ENCODE measurements at regions not wholly inside any gene's neighbourhood (a gene's known extent, or its start where the extent isn't known, plus 50 kb on each side); places are given as distances from the start of the nearest gene placed in this dataset.

GRCh38 chr4:54933579-54933978 lies 191.8 kb downstream of the KDR start:
- Histone ChIP-seq H3K9ac (no peak overlapping the region), H3K27me3 (no peaks in the 10 kb centered on the region), H3K4me3 (no peak overlapping the region), H3K27ac (no peak overlapping the region), H3K4me1 (peaks cover 44% of the 10 kb centered on the region), H4K20me1 (no peaks in the 10 kb centered on the region), H3K9me3 (no peaks in the 10 kb centered on the region), H3K36me3 (no peaks in the 10 kb centered on the region), H3K4me2 (no peak overlapping the region)
- TF ChIP-seq Cebpa-rat (IDR thresholded peaks at IDR 0.05): no peak

GRCh38 chr4:54930226-54930625 lies 195.2 kb downstream of the KDR start:
- TF ChIP-seq Cebpa-rat (IDR thresholded peaks at IDR 0.05): no peak
- Histone ChIP-seq H4K20me1 (no peaks in the 10 kb centered on the region), H3K4me1 (peaks cover 38% of the 10 kb centered on the region), H3K27ac (peak overlapping the region; percentile 38; the same call in 1 of the 2 replicates), H3K36me3 (no peaks in the 10 kb centered on the region), H3K9ac (no peak overlapping the region; the same call in 1 of the 2 replicates), H3K4me3 (no peak overlapping the region), H3K4me2 (peak overlapping the region; percentile 62), H3K27me3 (no peaks in the 10 kb centered on the region), H3K9me3 (peaks cover 23% of the 10 kb centered on the region)

- Histone ChIP-seq H3K9me3 (peaks cover 31% of the 10 kb centered on the region), H3K4me2 (peak overlapping the region; percentile 62), H3K9ac (no peak overlapping the region), H3K27ac (no peak overlapping the region), H3K4me1 (peaks cover 31% of the 10 kb centered on the region), H3K4me3 (no peak overlapping the region), H3K27me3 (no peaks in the 10 kb centered on the region), H3K36me3 (no peaks in the 10 kb centered on the region), H4K20me1 (no peaks in the 10 kb centered on the region)
- no peak for TF ChIP-seq Cebpa-rat (IDR thresholded peaks at IDR 0.05)
Observed at GRCh38 chr4:54929459-54929858, 195.9 kb downstream of the KDR start.

- H3K9me3 ChIP-seq: peaks cover 44% of the 10 kb centered on the region
- H3K27me3 ChIP-seq: no peaks in the 10 kb centered on the region
- no peaks in the 10 kb centered on the region for H4K20me1 ChIP-seq
- no peak overlapping the region for H3K27ac ChIP-seq
- H3K36me3 ChIP-seq: no peaks in the 10 kb centered on the region
- peaks cover 10% of the 10 kb centered on the region for H3K4me1 ChIP-seq
- H3K4me2 ChIP-seq: no peak overlapping the region
- H3K4me3 ChIP-seq: no peak overlapping the region
- no peak for TF ChIP-seq Cebpa-rat (IDR thresholded peaks at IDR 0.05)
- H3K9ac ChIP-seq: no peak overlapping the region
Observed at GRCh38 chr4:54924891-54925290, 200.5 kb downstream of the KDR start.

GRCh38 chr4:54915276-54915675 lies 210.1 kb downstream of the KDR start:
- Histone ChIP-seq H3K4me2 (peak overlapping the region; percentile 91), H3K27me3 (no peaks in the 10 kb centered on the region)
- TF ChIP-seq Cebpa-rat (IDR thresholded peaks at IDR 0.05): no peak

GRCh38 chr4:54914781-54915180 lies 210.6 kb downstream of the KDR start:
- H3K9me3 ChIP-seq: peaks cover 3% of the 10 kb centered on the region; the same call in 1 of the 2 replicates

More at GRCh38 chr4:54915276-54915675, 210.1 kb downstream of the KDR start:
- H3K9ac ChIP-seq: no peak overlapping the region
- H3K4me3 ChIP-seq: no peak overlapping the region
- no peaks in the 10 kb centered on the region for H4K20me1 ChIP-seq
- peaks cover 67% of the 10 kb centered on the region for H3K4me1 ChIP-seq
- H3K27ac ChIP-seq: peak overlapping the region; percentile 92
- peaks cover 3% of the 10 kb centered on the region; the same call in 1 of the 2 replicates for H3K9me3 ChIP-seq
- H3K36me3 ChIP-seq: no peaks in the 10 kb centered on the region

GRCh38 chr4:54913751-54914526 lies 211.5 kb downstream of the KDR start:
- Histone ChIP-seq H3K4me1 (peaks cover 81% of the 10 kb centered on the region), H3K4me3 (peak overlapping the region; percentile 32; the same call in 1 of the 2 replicates), H3K27ac (peak overlapping the region; percentile 92), H3K27me3 (no peaks in the 10 kb centered on the region), H3K9me3 (peaks cover 3% of the 10 kb centered on the region; the same call in 1 of the 2 replicates), H3K36me3 (no peaks in the 10 kb centered on the region), H4K20me1 (no peaks in the 10 kb centered on the region), H3K4me2 (peak overlapping the region; percentile 91), H3K9ac (peak overlapping the region; percentile 66)
- no peak for TF ChIP-seq Cebpa-rat (IDR thresholded peaks at IDR 0.05)

More at GRCh38 chr4:54914781-54915180, 210.6 kb downstream of the KDR start:
- peak overlapping the region; percentile 32; the same call in 1 of the 2 replicates for H3K4me3 ChIP-seq
- H3K36me3 ChIP-seq: no peaks in the 10 kb centered on the region
- TF ChIP-seq Cebpa-rat (IDR thresholded peaks at IDR 0.05): no peak
- H3K4me2 ChIP-seq: peak overlapping the region; percentile 91
- peaks cover 72% of the 10 kb centered on the region for H3K4me1 ChIP-seq
- peak overlapping the region; percentile 92 for H3K27ac ChIP-seq
- no peaks in the 10 kb centered on the region for H4K20me1 ChIP-seq
- no peaks in the 10 kb centered on the region for H3K27me3 ChIP-seq
- H3K9ac ChIP-seq: peak overlapping the region; percentile 66; the same call in 1 of the 2 replicates

- H3K4me2 ChIP-seq: peak overlapping the region; percentile 91
- H3K27me3 ChIP-seq: no peaks in the 10 kb centered on the region
- peak overlapping the region; percentile 92 for H3K27ac ChIP-seq
- peaks cover 7% of the 10 kb centered on the region for H3K9me3 ChIP-seq
- H4K20me1 ChIP-seq: no peaks in the 10 kb centered on the region
- no peak overlapping the region for H3K9ac ChIP-seq
- no peaks in the 10 kb centered on the region; the same call in 1 of the 2 replicates for H3K36me3 ChIP-seq
- no peak overlapping the region for H3K4me3 ChIP-seq
- no peak for TF ChIP-seq Cebpa-rat (IDR thresholded peaks at IDR 0.05)
- peaks cover 94% of the 10 kb centered on the region for H3K4me1 ChIP-seq
Observed at GRCh38 chr4:54912155-54912554, 213.2 kb downstream of the KDR start.

- Histone ChIP-seq H3K36me3 (no peaks in the 10 kb centered on the region; the same call in 1 of the 2 replicates), H3K27ac (peak overlapping the region; percentile 92), H3K4me1 (peaks cover 74% of the 10 kb centered on the region), H4K20me1 (no peaks in the 10 kb centered on the region), H3K9ac (peak overlapping the region; percentile 69; the same call in 1 of the 2 replicates), H3K4me3 (no peak overlapping the region), H3K27me3 (no peaks in the 10 kb centered on the region), H3K4me2 (peak overlapping the region; percentile 91), H3K9me3 (peaks cover 20% of the 10 kb centered on the region)
- no peak for TF ChIP-seq Cebpa-rat (IDR thresholded peaks at IDR 0.05)
Observed at GRCh38 chr4:54909961-54910360, 215.4 kb downstream of the KDR start.

GRCh38 chr4:54908763-54909162 lies 216.6 kb downstream of the KDR start:
- peak overlapping the region; percentile 91 for H3K4me2 ChIP-seq
- peaks cover 62% of the 10 kb centered on the region for H3K4me1 ChIP-seq
- peaks cover 23% of the 10 kb centered on the region for H3K9me3 ChIP-seq
- no peaks in the 10 kb centered on the region for H4K20me1 ChIP-seq
- no peak overlapping the region for H3K4me3 ChIP-seq
- no peak for TF ChIP-seq Cebpa-rat (IDR thresholded peaks at IDR 0.05)
- peak overlapping the region; percentile 92 for H3K27ac ChIP-seq
- no peaks in the 10 kb centered on the region for H3K27me3 ChIP-seq
- H3K9ac ChIP-seq: peak overlapping the region; percentile 69
- H3K36me3 ChIP-seq: no peaks in the 10 kb centered on the region; the same call in 1 of the 2 replicates
